Smooth muscle cell (in vitro differentiated cells): ENCODE measurements at regions not wholly inside any gene's neighbourhood (a gene's known extent, or its start where the extent isn't known, plus 50 kb on each side); places are given as distances from the start of the nearest gene placed in this dataset.

Experiments used
- DNase-seq: peaks from one replicate; lab custom pipeline; 2025; ENCODE audit not compliant: unreplicated experiment; lab: John Stamatoyannopoulos, UW
- H2AFZ ChIP-seq: fragments of 200-600 bp; sonication (generic); 2 replicates; pipeline ENCODE4 v1.6.0; 2016; ENCODE audit warnings: antibody characterized with exemption, low read depth, mild to moderate bottlenecking
- H3F3A ChIP-seq: fragments of 200-600 bp; sonication (generic); 2 replicates; pipeline ENCODE4 v1.6.0; 2017; ENCODE audit warnings: antibody characterized with exemption, low read depth
- H3K27ac ChIP-seq: fragments of 200-600 bp; sonication (generic); 2 replicates; pipeline ENCODE4 v1.5.1; 2016; ENCODE audit warnings: low read depth, mild to moderate bottlenecking
- H3K27me3 ChIP-seq: fragments of 200-600 bp; sonication (generic); 2 replicates; pipeline ENCODE4 v1.6.1; 2016; ENCODE audit warnings: low read depth, mild to moderate bottlenecking
- H3K36me3 ChIP-seq: fragments of 200-600 bp; sonication (generic); 2 replicates; pipeline ENCODE4 v1.5.1; 2016; ENCODE audit warnings: low read depth
- H3K4me1 ChIP-seq: fragments of 200-600 bp; sonication (generic); 2 replicates; pipeline ENCODE4 v1.5.1; 2016; ENCODE audit warnings: low read depth
- H3K4me2 ChIP-seq: fragments of 200-600 bp; sonication (generic); 2 replicates; pipeline ENCODE4 v1.6.0; 2016; ENCODE audit warnings: mild to moderate bottlenecking
- H3K4me3 ChIP-seq: fragments of 200-600 bp; sonication (generic); 2 replicates; pipeline ENCODE4 v1.5.1; 2016; ENCODE audit warnings: mild to moderate bottlenecking
- H3K79me2 ChIP-seq: fragments of 200-600 bp; sonication (generic); 2 replicates; pipeline ENCODE4 v1.6.0; 2016; ENCODE audit warnings: low read depth, mild to moderate bottlenecking
- H3K9ac ChIP-seq: fragments of 200-600 bp; sonication (generic); 2 replicates; pipeline ENCODE4 v1.6.0; 2016; ENCODE audit warnings: low read depth
- H3K9me3 ChIP-seq: fragments of 200-600 bp; sonication (generic); replicated peaks from 2 replicates; pipeline ENCODE4 v1.5.1; 2016; ENCODE audit warnings: low read depth
- H4K20me1 ChIP-seq: fragments of 200-600 bp; sonication (generic); 2 replicates; pipeline ENCODE4 v1.6.0; 2016; ENCODE audit warnings: low read depth
- CTCF ChIP-seq: fragments of 200-600 bp; sonication (generic); IDR thresholded peaks from 2 replicates; pipeline ENCODE4 v1.5.1; 2017; ENCODE audit warnings: borderline replicate concordance, mild to moderate bottlenecking, antibody characterized with exemption; ENCODE audit not compliant: insufficient read depth, poor library complexity, severe bottlenecking
- WGBS: methylation state at CpG from one replicate; pipeline ENCODE4 v1.1.7; 2016; ENCODE audit warnings: low lambda C conversion rate; 5-methylcytosine and 5-hydroxymethylcytosine counted together

- Histone ChIP-seq H3K9ac (peak overlapping the region; percentile 28), H3K36me3 (no peaks in the 10 kb centered on the region), H3K27me3 (no peaks in the 10 kb centered on the region), H3K27ac (peak overlapping the region; percentile 83), H3F3A (peaks cover 4% of the 10 kb centered on the region), H2AFZ (no peak overlapping the region), H3K4me3 (no peak overlapping the region), H3K4me1 (peaks cover 4% of the 10 kb centered on the region), H4K20me1 (no peaks in the 10 kb centered on the region), H3K4me2 (peak overlapping the region; percentile 69), H3K79me2 (no peaks in the 10 kb centered on the region), H3K9me3 (no peaks in the 10 kb centered on the region)
- no peak for DNase-seq
- no peak for TF ChIP-seq CTCF
- 40% methylated on average over 6 of the region's 6 CpGs for WGBS
Observed at GRCh38 chr1:242826701-242827336, 302.3 kb upstream of the PLD5 start.

- H4K20me1 ChIP-seq, result no peaks in the 10 kb centered on the region
- TF ChIP-seq CTCF, result no peak
- H3K27me3 ChIP-seq, result no peaks in the 10 kb centered on the region
- no peak overlapping the region for H3K9ac ChIP-seq
- H2AFZ ChIP-seq, result no peak overlapping the region
- WGBS, result 20% methylated on average over 4 of the region's 4 CpGs
- peaks cover 4% of the 10 kb centered on the region for H3F3A ChIP-seq
- H3K36me3 ChIP-seq, result no peaks in the 10 kb centered on the region
- no peak for DNase-seq
- peak overlapping the region; percentile 8 for H3K27ac ChIP-seq
- peak overlapping the region; percentile 31 for H3K4me2 ChIP-seq
- H3K4me3 ChIP-seq, result no peak overlapping the region
- H3K4me1 ChIP-seq, result peaks cover 4% of the 10 kb centered on the region
- H3K9me3 ChIP-seq, result no peaks in the 10 kb centered on the region
- no peaks in the 10 kb centered on the region for H3K79me2 ChIP-seq
Observed at GRCh38 chr1:242824435-242824834, 299.9 kb upstream of the PLD5 start.

GRCh38 chr1:242813490-242814091, 289.1 kb upstream of the PLD5 start:
- no peak for TF ChIP-seq CTCF
- WGBS, result 89% methylated on average over 5 of the region's 5 CpGs
- Histone ChIP-seq H3F3A (no peaks in the 10 kb centered on the region), H3K4me3 (no peak overlapping the region), H3K4me1 (no peaks in the 10 kb centered on the region), H3K79me2 (no peaks in the 10 kb centered on the region), H3K36me3 (no peaks in the 10 kb centered on the region), H3K9ac (no peak overlapping the region), H2AFZ (no peak overlapping the region), H3K27me3 (no peaks in the 10 kb centered on the region), H3K4me2 (no peak overlapping the region), H3K27ac (no peak overlapping the region), H4K20me1 (no peaks in the 10 kb centered on the region), H3K9me3 (no peaks in the 10 kb centered on the region)
- DNase-seq, result no peak
